Large intestine (tissue), 3 donors: ENCODE measurements at regions not wholly inside any gene's neighbourhood (a gene's known extent, or its start where the extent isn't known, plus 50 kb on each side); places are given as distances from the start of the nearest gene placed in this dataset.
A peak's percentile ranks its signal among the peaks of the same experiment; 100 is the strongest.
"Not testable (repeated sequence)": the region's sequence is repeated elsewhere in the genome, so short reads cannot be mapped to it uniquely, and the experiment has no call there.

Source experiments
- DNase-seq, 2 donors: peaks; one replicate each; pipeline versions ENCODE4 v3.0.0 to v3.0.0-alpha.2; 2013
- H3K27ac ChIP-seq: one replicate; pipeline ENCODE4 v1.5.1; 2013; ENCODE audit warnings: low read length
- H3K27me3 ChIP-seq: 2 replicates; pipeline ENCODE4 v1.6.1; 2013; ENCODE audit warnings: low read length; ENCODE audit not compliant: control insufficient read depth, insufficient read depth
- H3K36me3 ChIP-seq: 2 replicates; pipeline ENCODE4 v1.6.1; 2013; ENCODE audit warnings: low read length; ENCODE audit not compliant: control insufficient read depth, insufficient read depth
- H3K4me1 ChIP-seq: one replicate; pipeline ENCODE4 v1.6.1; 2013; ENCODE audit warnings: low read length; ENCODE audit not compliant: control insufficient read depth, insufficient read depth
- H3K4me3 ChIP-seq: one replicate; pipeline ENCODE4 v1.5.1; 2013; ENCODE audit warnings: low read length
- H3K9me3 ChIP-seq: one replicate; pipeline ENCODE4 v1.6.1; 2013; ENCODE audit warnings: mild to moderate bottlenecking, low read depth, low read length, moderate library complexity; ENCODE audit not compliant: control insufficient read depth
- WGBS: methylation state at CpG from one replicate; pipeline ENCODE4 v1.1.5; 2013; ENCODE audit warnings: low lambda C conversion rate; ENCODE audit not compliant: insufficient coverage; 5-methylcytosine and 5-hydroxymethylcytosine counted together

GRCh38 chr2:12567411-12567810 lies 149.3 kb upstream of the TRIB2 start:
- Histone ChIP-seq H3K9me3 (no peaks in the 10 kb centered on the region), H3K36me3 (no peaks in the 10 kb centered on the region), H3K27me3 (no peaks in the 10 kb centered on the region), H3K4me3 (no peak overlapping the region), H3K4me1 (no peaks in the 10 kb centered on the region), H3K27ac (no peak overlapping the region)
- 95% methylated on average over 3 of the region's 3 CpGs for WGBS
- DNase-seq, result no peak

- H3K9me3 ChIP-seq, H3K4me1 ChIP-seq, H3K36me3 ChIP-seq, H3K4me3 ChIP-seq, DNase-seq, H3K27me3 ChIP-seq, H3K27ac ChIP-seq: not testable (repeated sequence)
- 100% methylated on average over 1 of the region's 7 CpGs for WGBS
These were observed 147.2 kb upstream of the TRIB2 start for GRCh38 chr2:12569510-12569909.

- not testable (repeated sequence) for DNase-seq, H3K4me1 ChIP-seq, H3K36me3 ChIP-seq, H3K27me3 ChIP-seq, H3K27ac ChIP-seq, H3K9me3 ChIP-seq, H3K4me3 ChIP-seq
- no CpG with 5 or more reads among the region's 8 CpGs for WGBS
These were observed 146.8 kb upstream of the TRIB2 start for GRCh38 chr2:12569929-12570328.

GRCh38 chr2:12577091-12577490 lies 139.6 kb upstream of the TRIB2 start:
- Histone ChIP-seq H3K4me1 (no peaks in the 10 kb centered on the region), H3K9me3 (no peaks in the 10 kb centered on the region), H3K4me3 (no peak overlapping the region), H3K27me3 (no peaks in the 10 kb centered on the region), H3K27ac (no peak overlapping the region), H3K36me3 (no peaks in the 10 kb centered on the region)
- no peak for DNase-seq

- Histone ChIP-seq H3K4me1 (no peaks in the 10 kb centered on the region), H3K27ac (no peak overlapping the region), H3K36me3 (no peaks in the 10 kb centered on the region), H3K9me3 (no peaks in the 10 kb centered on the region), H3K4me3 (no peak overlapping the region), H3K27me3 (no peaks in the 10 kb centered on the region)
- WGBS, result 100% methylated on average over 1 of the region's 7 CpGs
- DNase-seq, result no peak
These were observed 139.0 kb upstream of the TRIB2 start for GRCh38 chr2:12577567-12578253.

GRCh38 chr2:12579018-12579417 lies 137.7 kb upstream of the TRIB2 start:
- H3K36me3 ChIP-seq, result no peaks in the 10 kb centered on the region
- no peak overlapping the region for H3K4me3 ChIP-seq
- H3K9me3 ChIP-seq, result no peaks in the 10 kb centered on the region
- H3K27me3 ChIP-seq, result no peaks in the 10 kb centered on the region
- no peak for DNase-seq
- no CpG with 5 or more reads among the region's 1 CpG for WGBS
- H3K27ac ChIP-seq, result no peak overlapping the region
- H3K4me1 ChIP-seq, result no peaks in the 10 kb centered on the region

GRCh38 chr2:12584338-12584737 lies 132.4 kb upstream of the TRIB2 start:
- Histone ChIP-seq H3K27me3 (no peaks in the 10 kb centered on the region), H3K27ac (no peak overlapping the region), H3K4me1 (no peaks in the 10 kb centered on the region), H3K4me3 (no peak overlapping the region), H3K36me3 (no peaks in the 10 kb centered on the region), H3K9me3 (no peaks in the 10 kb centered on the region)
- no CpG with 5 or more reads among the region's 3 CpGs for WGBS
- no peak for DNase-seq

GRCh38 chr2:12585784-12586183 lies 131.0 kb upstream of the TRIB2 start:
- Histone ChIP-seq H3K27ac (no peak overlapping the region), H3K9me3 (no peaks in the 10 kb centered on the region), H3K36me3 (no peaks in the 10 kb centered on the region), H3K4me1 (no peaks in the 10 kb centered on the region), H3K4me3 (no peak overlapping the region), H3K27me3 (no peaks in the 10 kb centered on the region)
- no peak for DNase-seq
- WGBS, result 100% methylated on average over 1 of the region's 2 CpGs

- H3K4me1 ChIP-seq, result no peaks in the 10 kb centered on the region
- no peaks in the 10 kb centered on the region for H3K36me3 ChIP-seq
- WGBS, result no CpG with 5 or more reads among the region's 2 CpGs
- no peaks in the 10 kb centered on the region for H3K27me3 ChIP-seq
- no peak overlapping the region for H3K27ac ChIP-seq
- H3K9me3 ChIP-seq, result no peaks in the 10 kb centered on the region
- H3K4me3 ChIP-seq, result no peak overlapping the region
- DNase-seq, result no peak
These were observed 129.5 kb upstream of the TRIB2 start for GRCh38 chr2:12587228-12587627.

GRCh38 chr2:12587729-12588522 lies 128.8 kb upstream of the TRIB2 start:
- Histone ChIP-seq H3K4me1 (no peaks in the 10 kb centered on the region), H3K27me3 (no peaks in the 10 kb centered on the region), H3K4me3 (no peak overlapping the region), H3K27ac (no peak overlapping the region), H3K9me3 (no peaks in the 10 kb centered on the region), H3K36me3 (no peaks in the 10 kb centered on the region)
- WGBS, result no CpG with 5 or more reads among the region's 4 CpGs
- peak; percentile 9 to 55 for DNase-seq

GRCh38 chr2:12588986-12589385 lies 127.8 kb upstream of the TRIB2 start:
- Histone ChIP-seq H3K36me3 (no peaks in the 10 kb centered on the region), H3K9me3 (no peaks in the 10 kb centered on the region), H3K27ac (no peak overlapping the region), H3K4me3 (no peak overlapping the region), H3K4me1 (no peaks in the 10 kb centered on the region), H3K27me3 (no peaks in the 10 kb centered on the region)
- 67% methylated on average over 1 of the region's 5 CpGs for WGBS
- no peak for DNase-seq
